IMR-90 (cell line): ENCODE measurements at regions not wholly inside any gene's neighbourhood (a gene's known extent, or its start where the extent isn't known, plus 50 kb on each side); places are given as distances from the start of the nearest gene placed in this dataset.
A peak's percentile ranks its signal among the peaks of the same experiment; 100 is the strongest.

Experiments used
- ATAC-seq: fragments of 200-7000 bp; cut with Tn5 transposase; 2 replicates; pipeline ENCODE4 v1.9.1; 2020; ENCODE audit warnings: low read depth, mild to moderate bottlenecking, moderate library complexity
- BruUV-seq: library from RNA; stranded (reverse); fragments of 400-500 nt; replicated peaks from 2 replicates; lab custom pipeline; 2021; lab: Mats Ljungman, UMichigan
- CTCF ChIA-PET: fragments of 300-600 bp; formaldehyde crosslinking; extraction: SDS; loops from one replicate; lab custom pipeline; 2021; ENCODE audit warnings: antibody characterized with exemption; lab: Yijun Ruan, JAX
- POLR2A ChIA-PET: fragments of 300-600 bp; sonication (Branson Sonifier 250); formaldehyde crosslinking; loops from one replicate; lab custom pipeline; 2022; ENCODE audit warnings: antibody characterized with exemption; ENCODE audit not compliant: unreplicated experiment; lab: Charles Lee
- DNase-seq: peaks from one replicate; pipeline ENCODE4 v3.0.0; 2013
- H2AFZ ChIP-seq: replicated peaks from 2 replicates; pipeline ENCODE3; 2013; ENCODE audit warnings: low read length, mild to moderate bottlenecking; ENCODE audit not compliant: poor library complexity
- H2AK5ac ChIP-seq: 2 replicates; pipeline ENCODE4 v1.6.1; 2013; ENCODE audit warnings: low read depth, low read length, inconsistent platforms
- H2AK9ac ChIP-seq: replicated peaks from 2 replicates; pipeline ENCODE3; 2013; ENCODE audit warnings: mild to moderate bottlenecking, low read depth, low read length, moderate library complexity; ENCODE audit not compliant: poor library complexity
- H2BK120ac ChIP-seq: 2 replicates; pipeline ENCODE4 v1.6.1; 2013; ENCODE audit warnings: low read depth, low read length, inconsistent platforms
- H2BK15ac ChIP-seq: 3 replicates; pipeline ENCODE4 v1.6.1; 2013; ENCODE audit warnings: low read depth, low read length, inconsistent platforms
- H2BK20ac ChIP-seq: 2 replicates; pipeline ENCODE4 v1.6.1; 2013; ENCODE audit warnings: low read depth, mild to moderate bottlenecking, inconsistent platforms, low read length, moderate library complexity
- H2BK5ac ChIP-seq: 2 replicates; pipeline ENCODE4 v1.6.1; 2013; ENCODE audit warnings: mild to moderate bottlenecking, low read depth, low read length, inconsistent platforms; ENCODE audit not compliant: poor library complexity, severe bottlenecking
- H3K14ac ChIP-seq: replicated peaks from 2 replicates; pipeline ENCODE4 v1.6.1; 2013; ENCODE audit warnings: low read depth, low read length, inconsistent platforms
- H3K18ac ChIP-seq: 2 replicates; pipeline ENCODE4 v1.6.1; 2013; ENCODE audit warnings: low read depth, low read length, control low read depth
- H3K23ac ChIP-seq: 2 replicates; pipeline ENCODE4 v1.6.1; 2013; ENCODE audit warnings: low read depth, low read length, inconsistent platforms
- H3K27ac ChIP-seq: 2 replicates; pipeline ENCODE4 v1.5.1; 2013; ENCODE audit warnings: mild to moderate bottlenecking, control low read depth, low read length; ENCODE audit not compliant: insufficient read depth
- H3K27me3 ChIP-seq: 2 replicates; pipeline ENCODE4 v1.6.1; 2013; ENCODE audit warnings: low read length; ENCODE audit not compliant: control insufficient read depth, insufficient read depth
- H3K36me3 ChIP-seq: 2 replicates; pipeline ENCODE4 v1.6.1; 2013; ENCODE audit warnings: low read length, mixed read lengths; ENCODE audit not compliant: control insufficient read depth, insufficient read depth
- H3K4ac ChIP-seq: 2 replicates; pipeline ENCODE4 v1.6.1; 2013; ENCODE audit warnings: low read depth, low read length, inconsistent platforms
- H3K4me1 ChIP-seq: 2 replicates; pipeline ENCODE4 v1.6.1; 2013; ENCODE audit warnings: low read length, mixed read lengths; ENCODE audit not compliant: control insufficient read depth, insufficient read depth
- H3K4me2 ChIP-seq: 2 replicates; pipeline ENCODE4 v1.6.1; 2013; ENCODE audit warnings: low read depth, mild to moderate bottlenecking, control low read depth, low read length, moderate library complexity
- H3K4me3 ChIP-seq: 2 replicates; pipeline ENCODE4 v1.5.1; 2013; ENCODE audit warnings: low read depth, mild to moderate bottlenecking, control low read depth, low read length, moderate library complexity; ENCODE audit not compliant: insufficient read depth
- H3K56ac ChIP-seq: 2 replicates; pipeline ENCODE4 v1.6.1; 2013; ENCODE audit warnings: low read length, inconsistent platforms; ENCODE audit not compliant: insufficient read depth; ENCODE audit errors: extremely low read depth
- H3K79me1 ChIP-seq, 2 experiments: 2 replicates each; pipeline ENCODE4 v1.6.1; 2013; ENCODE audit warnings: low read length in 2 of 2, inconsistent platforms in 1 of 2, low read depth in 1 of 2
- H3K9ac ChIP-seq: 2 replicates; pipeline ENCODE4 v1.6.1; 2013; ENCODE audit warnings: low read depth, low read length, control low read depth
- H3K9me1 ChIP-seq: 2 replicates; pipeline ENCODE4 v1.6.1; 2013; ENCODE audit warnings: low read length, inconsistent platforms; ENCODE audit not compliant: insufficient read depth
- H3K9me3 ChIP-seq: 2 replicates; pipeline ENCODE4 v1.6.1; 2013; ENCODE audit warnings: low read length; ENCODE audit not compliant: control insufficient read depth, insufficient read depth
- H4K20me1 ChIP-seq: 2 replicates; pipeline ENCODE4 v1.6.1; 2013; ENCODE audit warnings: low read length, inconsistent platforms; ENCODE audit not compliant: insufficient read depth
- H4K5ac ChIP-seq: 2 replicates; pipeline ENCODE4 v1.6.1; 2013; ENCODE audit warnings: mild to moderate bottlenecking, low read depth, low read length, control low read depth
- H4K8ac ChIP-seq, 2 experiments: 2 replicates each; pipeline ENCODE4 v1.6.1; 2013; ENCODE audit warnings: low read depth in 2 of 2, low read length in 2 of 2, control low read depth in 1 of 2, inconsistent platforms in 1 of 2
- H4K91ac ChIP-seq: 2 replicates; pipeline ENCODE4 v1.6.1; 2013; ENCODE audit warnings: low read depth, low read length, inconsistent platforms; ENCODE audit not compliant: insufficient read depth
- BHLHE40 ChIP-seq: fragments of 150-350 bp; IDR thresholded peaks from 2 replicates; pipeline ENCODE4 v1.6.1; 2016; ENCODE audit warnings: mild to moderate bottlenecking, low read depth, low read length
- CEBPB ChIP-seq: IDR thresholded peaks from 2 replicates; pipeline ENCODE4 v1.6.1; 2012; ENCODE audit warnings: low read depth, low read length, improper control_type of control experiment
- MAFK ChIP-seq: IDR thresholded peaks from 2 replicates; pipeline ENCODE4 v1.6.1; 2012; ENCODE audit warnings: low read depth, low read length, improper control_type of control experiment
- MAZ ChIP-seq: IDR thresholded peaks from 2 replicates; pipeline ENCODE4 v1.6.1; 2012; ENCODE audit warnings: low read depth, mild to moderate bottlenecking, low read length, improper control_type of control experiment, moderate library complexity, borderline replicate concordance
- NFE2L2 ChIP-seq: fragments of 150-350 bp; IDR thresholded peaks from 2 replicates; pipeline ENCODE4 v1.6.1; 2016; ENCODE audit warnings: low read depth, mild to moderate bottlenecking, low read length
- RAD21 ChIP-seq: IDR thresholded peaks from 2 replicates; pipeline ENCODE4 v1.6.1; 2012; ENCODE audit warnings: low read length, improper control_type of control experiment
- RFX5 ChIP-seq: IDR thresholded peaks from 2 replicates; pipeline ENCODE4 v1.8.0; 2012; ENCODE audit warnings: low read depth, mild to moderate bottlenecking, low read length, moderate library complexity
- WGBS, 2 experiments: methylation state at CpG; one replicate each; pipeline versions ENCODE4 v1.1.5 to v1.1.7; 2013; ENCODE audit warnings: missing lambda C conversion rate in 2 of 2; ENCODE audit not compliant: insufficient read length in 1 of 2; ENCODE audit errors: extremely low coverage in 2 of 2; 5-methylcytosine and 5-hydroxymethylcytosine counted together
- dilution Hi-C: fragments of 300-500 bp; cut with HindIII; formaldehyde crosslinking; loops from one replicate; pipeline ENCODE4 v1.14.3; 2018; ENCODE audit warnings: low sequenced_read_pairs; ENCODE audit not compliant: unreplicated experiment
- in situ Hi-C: fragments of 300-500 bp; cut with MboI; formaldehyde crosslinking; loops from 3 replicates; pipeline ENCODE4 v1.14.3; 2019; ENCODE audit warnings: low sequenced_read_pairs, inconsistent platforms, mixed read lengths
- intact Hi-C: fragments of 100-400 bp; cut with micrococcal nuclease; formaldehyde crosslinking; loops from 2 replicates; pipeline ENCODE4 v1.10.0; 2022
- TF ChIP-seq, protein P1 (sequence below): fragments of 150-350 bp; IDR thresholded peaks from 2 replicates; pipeline ENCODE4 v1.6.1; 2016; ENCODE audit warnings: low read depth, mild to moderate bottlenecking, low read length, moderate library complexity, borderline replicate concordance
- TF ChIP-seq, protein P2 (sequence below): fragments of 150-350 bp; IDR thresholded peaks from 2 replicates; pipeline ENCODE4 v1.6.1; 2017; ENCODE audit warnings: mild to moderate bottlenecking, antibody characterized with exemption, low read length, low read depth

- ChIA-PET POLR2A (no interaction called here), CTCF (no interaction called here)
- Histone ChIP-seq H3K18ac (peak overlapping the region; percentile 55; the same call in 1 of the 2 replicates), H4K91ac (no peak overlapping the region), H4K8ac (no peak overlapping the region), H3K9ac (no peak overlapping the region), H2BK20ac (no peak overlapping the region), H3K4me1 (peaks cover 5% of the 10 kb centered on the region), H2BK15ac (no peak overlapping the region), H4K5ac (no peak overlapping the region), H3K36me3 (no peaks in the 10 kb centered on the region), H4K20me1 (no peaks in the 10 kb centered on the region), H3K9me1 (no peaks in the 10 kb centered on the region), H2BK120ac (no peak overlapping the region), H3K14ac (0 out of 2 replicates have a peak overlapping the region, but pooled peaks have one; percentile 4), H3K9me3 (no peaks in the 10 kb centered on the region), H2AK5ac (no peak overlapping the region), H2AFZ (no peak overlapping the region), H3K79me1 (no peaks in the 10 kb centered on the region), H3K4ac (no peak overlapping the region), H3K4me3 (no peak overlapping the region), H2AK9ac (no peak overlapping the region), H3K27me3 (no peaks in the 10 kb centered on the region), H3K27ac (no peak overlapping the region), H2BK5ac (peak overlapping the region; percentile 61), H3K23ac (no peak overlapping the region), H3K56ac (no peak overlapping the region), H3K4me2 (peak overlapping the region; percentile 30; the same call in 1 of the 2 replicates)
- dilution Hi-C loops (no loop called here), intact Hi-C loops (no loop called here), in situ Hi-C loops (no loop called here)
- no CpG with 5 or more reads among the region's 2 CpGs for WGBS, 2 experiments
- BruUV-seq: no TSS peak
- DNase-seq (peak; percentile 57), ATAC-seq (peak; percentile 58)
- TF ChIP-seq CEBPB (peak; percentile 54; the same call in 1 of the 2 replicates), RAD21 (no peak), MAZ (no peak), RFX5 (no peak), NFE2L2 (no peak), BHLHE40 (no peak), MAFK (no peak)
- TF ChIP-seq, protein P1, sequence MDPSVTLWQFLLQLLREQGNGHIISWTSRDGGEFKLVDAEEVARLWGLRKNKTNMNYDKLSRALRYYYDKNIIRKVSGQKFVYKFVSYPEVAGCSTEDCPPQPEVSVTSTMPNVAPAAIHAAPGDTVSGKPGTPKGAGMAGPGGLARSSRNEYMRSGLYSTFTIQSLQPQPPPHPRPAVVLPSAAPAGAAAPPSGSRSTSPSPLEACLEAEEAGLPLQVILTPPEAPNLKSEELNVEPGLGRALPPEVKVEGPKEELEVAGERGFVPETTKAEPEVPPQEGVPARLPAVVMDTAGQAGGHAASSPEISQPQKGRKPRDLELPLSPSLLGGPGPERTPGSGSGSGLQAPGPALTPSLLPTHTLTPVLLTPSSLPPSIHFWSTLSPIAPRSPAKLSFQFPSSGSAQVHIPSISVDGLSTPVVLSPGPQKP: no peak
- TF ChIP-seq, protein P2, sequence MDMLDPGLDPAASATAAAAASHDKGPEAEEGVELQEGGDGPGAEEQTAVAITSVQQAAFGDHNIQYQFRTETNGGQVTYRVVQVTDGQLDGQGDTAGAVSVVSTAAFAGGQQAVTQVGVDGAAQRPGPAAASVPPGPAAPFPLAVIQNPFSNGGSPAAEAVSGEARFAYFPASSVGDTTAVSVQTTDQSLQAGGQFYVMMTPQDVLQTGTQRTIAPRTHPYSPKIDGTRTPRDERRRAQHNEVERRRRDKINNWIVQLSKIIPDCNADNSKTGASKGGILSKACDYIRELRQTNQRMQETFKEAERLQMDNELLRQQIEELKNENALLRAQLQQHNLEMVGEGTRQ: no peak
Measured at GRCh38 chr12:89075880-89076540, 276.3 kb downstream of the DUSP6 start.
